Body of pancreas (tissue), 4 donors: ENCODE measurements at regions not wholly inside any gene's neighbourhood (a gene's known extent, or its start where the extent isn't known, plus 50 kb on each side); places are given as distances from the start of the nearest gene placed in this dataset.

Experiments used
- ATAC-seq: fragments of 150-250 bp; one replicate; pipeline ENCODE4 v1.9.1; 2016
- DNase-seq, 4 donors: peaks; one replicate each; pipeline ENCODE4 v3.0.0-alpha.2; 2019
- H3K27ac ChIP-seq, 4 donors: fragments of 200-600 bp; sonication (generic); 1 replicate in 3 of 4; 2 replicates in 1 of 4; pipeline versions ENCODE4 v1.5.1 to v1.6.1; 2016 to 2019; ENCODE audit warnings: mild to moderate bottlenecking in 1 of 4, mixed read lengths in 1 of 4, moderate library complexity in 1 of 4
- H3K27me3 ChIP-seq, 2 donors: fragments of 200-600 bp; sonication (generic); one replicate each; pipeline ENCODE4 v1.6.0; 2016; ENCODE audit warnings: mild to moderate bottlenecking in 1 of 2
- H3K36me3 ChIP-seq, 2 donors: fragments of 200-600 bp; sonication (generic); replicated peaks in 1 of 2; 2 replicates each; pipeline ENCODE4 v1.5.1; 2016; ENCODE audit warnings: low read depth in 2 of 2; ENCODE audit not compliant: insufficient read depth in 1 of 2
- H3K4me1 ChIP-seq: fragments of 200-600 bp; sonication (generic); one replicate; pipeline ENCODE4 v1.6.0; 2016
- H3K4me3 ChIP-seq, 2 donors: fragments of 200-600 bp; sonication (generic); 1 replicate in 1 of 2; 2 replicates in 1 of 2; pipeline ENCODE4 v1.5.1; 2016 to 2019
- H3K9me3 ChIP-seq, 3 donors: fragments of 200-600 bp; sonication (generic); 1 replicate in 2 of 3; 2 replicates in 1 of 3; pipeline ENCODE4 v1.5.1; 2016
- POLR2A ChIP-seq, 3 donors: fragments of 450-650 bp; IDR thresholded peaks; one replicate each; pipeline ENCODE4 v1.6.1; 2016; ENCODE audit warnings: antibody characterized with exemption in 3 of 3, mild to moderate bottlenecking in 2 of 3
- WGBS, 2 donors: methylation state at CpG; one replicate each; pipeline ENCODE4 v1.1.5; 2017; 5-methylcytosine and 5-hydroxymethylcytosine counted together
- intact Hi-C: fragments of 100-400 bp; cut with DNase I; formaldehyde crosslinking; loops from one replicate; pipeline ENCODE4 v1.15.1; 2023
- TF ChIP-seq, protein P1 (sequence below), 7 experiments: fragments of 450-650 bp in 4 of 7; fragments of 200-600 bp in 3 of 7; sonication (generic) in 3 of 7; IDR thresholded peaks; one replicate each; pipeline ENCODE4 v1.5.1; 2016 to 2019; ENCODE audit warnings: antibody characterized with exemption in 7 of 7

DNA sequence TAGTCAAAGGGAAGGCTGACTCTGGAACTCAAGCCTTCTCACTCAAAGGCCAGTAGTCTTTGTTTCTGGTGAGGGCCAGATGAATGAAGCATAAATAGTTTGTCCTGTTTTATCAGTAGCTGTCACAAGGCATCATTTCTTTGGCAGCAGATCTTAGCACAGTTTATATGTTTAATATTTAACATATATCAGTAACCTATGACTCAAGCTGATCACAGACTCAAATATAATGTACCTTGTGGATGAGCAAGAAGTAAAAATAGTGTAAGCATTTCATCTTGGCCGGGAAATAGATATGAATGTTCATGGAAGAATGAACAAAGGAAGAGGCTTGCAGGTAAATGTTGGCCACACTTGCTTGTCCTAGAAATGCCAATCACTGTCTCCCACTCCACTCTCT is 158.3 kb upstream of the BMP4 start:
- Histone ChIP-seq H3K27me3 (no peaks in the 10 kb centered on the region), H3K27ac (no peak overlapping the region), H3K36me3 (no peaks in the 10 kb centered on the region), H3K4me3 (no peak overlapping the region), H3K9me3 (no peaks in the 10 kb centered on the region), H3K4me1 (no peaks in the 10 kb centered on the region)
- DNase-seq (no peak), ATAC-seq (no peak)
- no peak for TF ChIP-seq POLR2A (IDR thresholded peaks at IDR 0.05)
- TF ChIP-seq, protein P1, sequence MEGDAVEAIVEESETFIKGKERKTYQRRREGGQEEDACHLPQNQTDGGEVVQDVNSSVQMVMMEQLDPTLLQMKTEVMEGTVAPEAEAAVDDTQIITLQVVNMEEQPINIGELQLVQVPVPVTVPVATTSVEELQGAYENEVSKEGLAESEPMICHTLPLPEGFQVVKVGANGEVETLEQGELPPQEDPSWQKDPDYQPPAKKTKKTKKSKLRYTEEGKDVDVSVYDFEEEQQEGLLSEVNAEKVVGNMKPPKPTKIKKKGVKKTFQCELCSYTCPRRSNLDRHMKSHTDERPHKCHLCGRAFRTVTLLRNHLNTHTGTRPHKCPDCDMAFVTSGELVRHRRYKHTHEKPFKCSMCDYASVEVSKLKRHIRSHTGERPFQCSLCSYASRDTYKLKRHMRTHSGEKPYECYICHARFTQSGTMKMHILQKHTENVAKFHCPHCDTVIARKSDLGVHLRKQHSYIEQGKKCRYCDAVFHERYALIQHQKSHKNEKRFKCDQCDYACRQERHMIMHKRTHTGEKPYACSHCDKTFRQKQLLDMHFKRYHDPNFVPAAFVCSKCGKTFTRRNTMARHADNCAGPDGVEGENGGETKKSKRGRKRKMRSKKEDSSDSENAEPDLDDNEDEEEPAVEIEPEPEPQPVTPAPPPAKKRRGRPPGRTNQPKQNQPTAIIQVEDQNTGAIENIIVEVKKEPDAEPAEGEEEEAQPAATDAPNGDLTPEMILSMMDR (IDR thresholded peaks at IDR 0.05): no peak
- WGBS, 2 donors: 39 to 64% methylated on average over 1 of the region's 1 CpG
- intact Hi-C loops: no loop called here

DNA sequence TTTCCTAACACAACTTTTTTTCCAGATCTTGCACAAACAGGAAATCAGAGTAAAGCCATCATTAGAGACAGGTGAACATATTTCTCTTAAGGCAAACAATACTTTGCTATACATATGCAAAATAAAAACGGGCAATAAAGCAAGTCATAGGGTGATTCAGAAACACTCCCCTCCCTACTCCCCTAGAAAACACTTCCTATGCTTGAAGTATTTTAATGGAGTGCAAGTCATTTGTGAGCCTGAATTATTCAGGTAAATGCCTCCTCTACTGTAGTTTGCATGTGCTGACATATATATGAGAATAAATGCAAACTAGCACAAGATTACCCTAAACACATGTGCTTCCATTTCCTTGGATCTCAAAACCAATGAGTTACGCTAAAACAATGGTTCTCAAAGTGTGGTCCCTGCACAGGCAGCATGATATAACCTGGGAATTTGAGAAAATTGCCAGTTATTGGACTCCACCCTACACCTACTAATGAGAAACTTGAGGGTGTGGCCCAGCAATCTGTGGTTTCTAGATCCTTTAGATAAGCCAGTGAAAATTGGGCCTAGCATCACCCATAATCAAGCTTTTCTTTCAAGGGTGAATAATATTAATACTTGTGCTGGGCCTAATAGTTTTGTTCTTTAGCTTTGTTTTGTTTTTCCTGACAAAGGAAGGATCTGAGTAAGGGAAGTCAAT is 159.7 kb upstream of the BMP4 start:
- Histone ChIP-seq H3K27ac (peak overlapping the region in 1 of 4 donors; percentile 39), H3K4me1 (no peaks in the 10 kb centered on the region), H3K4me3 (no peak overlapping the region), H3K27me3 (no peaks in the 10 kb centered on the region), H3K36me3 (no peaks in the 10 kb centered on the region), H3K9me3 (no peaks in the 10 kb centered on the region)
- DNase-seq (no peak), ATAC-seq (no peak)
- WGBS, 2 donors: 72 to 76% methylated on average over 2 of the region's 2 CpGs
- TF ChIP-seq, protein P1 (IDR thresholded peaks at IDR 0.05): no peak
- no peak for TF ChIP-seq POLR2A (IDR thresholded peaks at IDR 0.05)
- intact Hi-C loops: no loop called here

- H3K27me3 ChIP-seq: no peaks in the 10 kb centered on the region
- H3K9me3 ChIP-seq: no peaks in the 10 kb centered on the region
- intact Hi-C loops: no loop called here
- no peak overlapping the region for H3K4me3 ChIP-seq
- ATAC-seq (no peak), DNase-seq (no peak)
- no peaks in the 10 kb centered on the region for H3K36me3 ChIP-seq
- 47 to 54% methylated on average over 2 of the region's 2 CpGs for WGBS, 2 donors
- H3K27ac ChIP-seq: peak overlapping the region in 1 of 4 donors; percentile 39
- no peaks in the 10 kb centered on the region for H3K4me1 ChIP-seq
- TF ChIP-seq, protein P1 (IDR thresholded peaks at IDR 0.05): no peak
- TF ChIP-seq POLR2A (IDR thresholded peaks at IDR 0.05): no peak
Observed at GRCh38 chr14:54116972-54117371, 160.3 kb upstream of the BMP4 start.

DNA sequence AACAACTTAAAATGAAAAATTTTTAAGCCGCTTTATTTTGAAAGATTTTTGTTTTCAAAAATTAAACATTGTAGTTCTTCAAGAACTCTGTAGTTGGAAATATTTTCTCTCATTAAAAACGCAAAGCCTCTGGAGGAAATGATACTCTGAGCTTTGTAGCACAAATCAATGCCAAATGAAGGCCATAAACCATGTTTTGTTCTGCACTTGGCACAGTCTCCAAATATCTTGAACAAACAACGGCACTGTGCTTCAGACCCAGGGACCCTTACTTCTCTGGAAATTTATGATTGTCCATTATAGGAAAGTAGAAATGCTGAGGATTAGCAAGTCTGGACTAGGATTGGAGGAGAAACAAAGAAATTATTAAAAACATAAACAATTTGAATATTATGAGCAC is 160.8 kb upstream of the BMP4 start:
- Histone ChIP-seq H3K4me3 (no peak overlapping the region), H3K9me3 (no peaks in the 10 kb centered on the region), H3K4me1 (no peaks in the 10 kb centered on the region), H3K27me3 (no peaks in the 10 kb centered on the region), H3K27ac (peak overlapping the region in 1 of 4 donors; percentile 39), H3K36me3 (no peaks in the 10 kb centered on the region)
- WGBS, 2 donors: 21 to 41% methylated on average over 3 of the region's 3 CpGs
- no peak for ATAC-seq
- DNase-seq: no peak
- TF ChIP-seq POLR2A (IDR thresholded peaks at IDR 0.05): no peak
- intact Hi-C loops: no loop called here

DNA sequence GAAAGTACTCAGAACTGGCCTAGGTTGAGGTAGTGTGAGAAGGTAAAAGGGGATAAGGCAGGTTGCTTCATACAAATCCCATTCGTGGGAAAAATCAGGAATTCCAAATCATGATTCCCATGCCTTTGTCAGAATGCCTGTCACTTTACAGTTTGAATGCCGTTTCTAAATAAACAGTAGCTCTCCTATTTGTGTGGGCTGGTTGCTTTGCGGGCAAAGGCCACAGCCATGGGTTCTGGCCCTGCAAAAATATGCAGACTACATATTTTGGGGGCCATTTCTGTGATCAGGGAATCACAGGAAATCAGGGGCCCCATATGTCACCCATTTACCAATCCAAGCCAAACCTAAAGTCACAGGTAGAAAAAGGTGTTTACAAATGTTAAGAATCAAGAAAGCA is 161.3 kb upstream of the BMP4 start:
- 38 to 43% methylated on average over 3 of the region's 3 CpGs for WGBS, 2 donors
- intact Hi-C loops: no loop called here

More for the DNA sequence above, 161.3 kb upstream of the BMP4 start:
- TF ChIP-seq, protein P1 (IDR thresholded peaks at IDR 0.05): no peak
- no peak for TF ChIP-seq POLR2A (IDR thresholded peaks at IDR 0.05)
- peak overlapping the region in 2 of 4 donors; percentile 9 to 39 for H3K27ac ChIP-seq
- H3K36me3 ChIP-seq: no peaks in the 10 kb centered on the region
- ATAC-seq (no peak), DNase-seq (no peak)
- no peaks in the 10 kb centered on the region for H3K27me3 ChIP-seq
- no peak overlapping the region for H3K4me3 ChIP-seq
- H3K9me3 ChIP-seq: no peaks in the 10 kb centered on the region
- H3K4me1 ChIP-seq: no peaks in the 10 kb centered on the region
